Muscle layer of duodenum (tissue), 2 donors: ENCODE measurements at regions not wholly inside any gene's neighbourhood (a gene's known extent, or its start where the extent isn't known, plus 50 kb on each side); places are given as distances from the start of the nearest gene placed in this dataset.
"Not testable (repeated sequence)": the region's sequence is repeated elsewhere in the genome, so short reads cannot be mapped to it uniquely, and the experiment has no call there.

ENCODE experiments used
- H3K27ac ChIP-seq: one replicate; pipeline ENCODE4 v1.7.0; 2013; ENCODE audit warnings: mild to moderate bottlenecking, low read length
- H3K27me3 ChIP-seq: one replicate; pipeline ENCODE4 v1.7.0; 2013; ENCODE audit warnings: low read depth, mild to moderate bottlenecking, control low read depth, low read length
- H3K36me3 ChIP-seq, 2 donors: one replicate each; pipeline ENCODE4 v1.7.0; 2013; ENCODE audit warnings: low read length in 2 of 2, control low read depth in 1 of 2, mild to moderate bottlenecking in 1 of 2; ENCODE audit not compliant: insufficient read depth in 2 of 2, control insufficient read depth in 1 of 2
- H3K4me1 ChIP-seq, 2 donors: one replicate each; pipeline ENCODE4 v1.7.0; 2013; ENCODE audit warnings: low read length in 2 of 2, mild to moderate bottlenecking in 2 of 2, control low read depth in 1 of 2, moderate library complexity in 1 of 2; ENCODE audit not compliant: insufficient read depth in 2 of 2, control insufficient read depth in 1 of 2
- H3K4me3 ChIP-seq, 2 donors: one replicate each; pipeline ENCODE4 v1.7.0; 2013; ENCODE audit warnings: low read length in 2 of 2, low read depth in 1 of 2, mild to moderate bottlenecking in 1 of 2
- H3K9me3 ChIP-seq, 2 donors: one replicate each; pipeline ENCODE4 v1.7.0; 2013; ENCODE audit warnings: low read length in 2 of 2, control low read depth in 1 of 2, mild to moderate bottlenecking in 1 of 2; ENCODE audit not compliant: control insufficient read depth in 1 of 2
- donor health status: healthy.

GRCh38 chr12:75748136-75748535 is 236.7 kb upstream of the KRR1 start:
- no peaks in the 10 kb centered on the region for H3K4me1 ChIP-seq
- H3K27me3 ChIP-seq = no peaks in the 10 kb centered on the region

GRCh38 chr12:75747572-75748021 is 236.2 kb upstream of the KRR1 start:
- Histone ChIP-seq H3K27me3 (no peaks in the 10 kb centered on the region), H3K4me1 (no peaks in the 10 kb centered on the region), H3K9me3 (no peaks in the 10 kb centered on the region), H3K4me3 (no peak overlapping the region), H3K36me3 (no peaks in the 10 kb centered on the region), H3K27ac (no peak overlapping the region)

More at GRCh38 chr12:75748136-75748535, 236.7 kb upstream of the KRR1 start:
- Histone ChIP-seq H3K9me3 (no peaks in the 10 kb centered on the region), H3K36me3 (no peaks in the 10 kb centered on the region), H3K27ac (no peak overlapping the region), H3K4me3 (no peak overlapping the region)

- Histone ChIP-seq H3K27me3 (no peaks in the 10 kb centered on the region), H3K9me3 (no peaks in the 10 kb centered on the region), H3K36me3 (no peaks in the 10 kb centered on the region), H3K4me3 (no peak overlapping the region), H3K4me1 (no peaks in the 10 kb centered on the region), H3K27ac (no peak overlapping the region)
Observed at GRCh38 chr12:75746621-75747020, 235.2 kb upstream of the KRR1 start.

GRCh38 chr12:75744607-75745256 is 233.3 kb upstream of the KRR1 start:
- Histone ChIP-seq H3K4me1 (no peaks in the 10 kb centered on the region), H3K4me3 (no peak overlapping the region), H3K9me3 (no peaks in the 10 kb centered on the region), H3K27me3 (no peaks in the 10 kb centered on the region), H3K36me3 (no peaks in the 10 kb centered on the region), H3K27ac (no peak overlapping the region)

- no peaks in the 10 kb centered on the region for H3K36me3 ChIP-seq
- no peak overlapping the region for H3K4me3 ChIP-seq
- H3K27me3 ChIP-seq = no peaks in the 10 kb centered on the region
- no peak overlapping the region for H3K27ac ChIP-seq
- H3K4me1 ChIP-seq = no peaks in the 10 kb centered on the region
- no peaks in the 10 kb centered on the region for H3K9me3 ChIP-seq
Observed at GRCh38 chr12:75742961-75743360, 231.6 kb upstream of the KRR1 start.

- Histone ChIP-seq H3K36me3 (no peaks in the 10 kb centered on the region), H3K27ac (no peak overlapping the region), H3K27me3 (no peaks in the 10 kb centered on the region), H3K4me3 (no peak overlapping the region), H3K4me1 (no peaks in the 10 kb centered on the region), H3K9me3 (no peaks in the 10 kb centered on the region)
Observed at GRCh38 chr12:75742048-75742447, 230.6 kb upstream of the KRR1 start.

- Histone ChIP-seq H3K4me1 (no peaks in the 10 kb centered on the region), H3K27ac (no peak overlapping the region), H3K9me3 (no peaks in the 10 kb centered on the region), H3K4me3 (no peak overlapping the region), H3K36me3 (no peaks in the 10 kb centered on the region), H3K27me3 (no peaks in the 10 kb centered on the region)
Observed at GRCh38 chr12:75739912-75740311, 228.5 kb upstream of the KRR1 start.

- H3K27ac ChIP-seq = not testable (repeated sequence)
Observed at GRCh38 chr12:75739098-75739497, 227.7 kb upstream of the KRR1 start.

GRCh38 chr12:75738486-75738885 is 227.1 kb upstream of the KRR1 start:
- Histone ChIP-seq H3K36me3 (no peaks in the 10 kb centered on the region), H3K4me3 (no peak overlapping the region), H3K27ac (no peak overlapping the region), H3K27me3 (no peaks in the 10 kb centered on the region), H3K4me1 (no peaks in the 10 kb centered on the region), H3K9me3 (no peaks in the 10 kb centered on the region)

More at GRCh38 chr12:75739098-75739497, 227.7 kb upstream of the KRR1 start:
- H3K9me3 ChIP-seq, H3K27me3 ChIP-seq, H3K36me3 ChIP-seq, H3K4me1 ChIP-seq, H3K4me3 ChIP-seq: not testable (repeated sequence)

- Histone ChIP-seq H3K27ac (no peak overlapping the region), H3K9me3 (no peaks in the 10 kb centered on the region)
Observed at GRCh38 chr12:75735853-75736252, 224.4 kb upstream of the KRR1 start.

GRCh38 chr12:75728826-75729225 is 217.4 kb upstream of the KRR1 start:
- H3K36me3 ChIP-seq = no peaks in the 10 kb centered on the region
- no peaks in the 10 kb centered on the region for H3K9me3 ChIP-seq
- no peak overlapping the region for H3K27ac ChIP-seq
- H3K27me3 ChIP-seq = no peaks in the 10 kb centered on the region
- no peak overlapping the region for H3K4me3 ChIP-seq
- H3K4me1 ChIP-seq = peaks cover 8 to 18% of the 10 kb centered on the region in 2 donors

More at GRCh38 chr12:75735853-75736252, 224.4 kb upstream of the KRR1 start:
- Histone ChIP-seq H3K27me3 (no peaks in the 10 kb centered on the region), H3K36me3 (no peaks in the 10 kb centered on the region), H3K4me1 (no peaks in the 10 kb centered on the region), H3K4me3 (no peak overlapping the region)

- Histone ChIP-seq H3K27me3 (no peaks in the 10 kb centered on the region), H3K4me3 (no peak overlapping the region), H3K36me3 (no peaks in the 10 kb centered on the region), H3K9me3 (no peaks in the 10 kb centered on the region), H3K27ac (no peak overlapping the region), H3K4me1 (peaks cover 13 to 26% of the 10 kb centered on the region in 2 donors)
Observed at GRCh38 chr12:75727577-75727976, 216.2 kb upstream of the KRR1 start.
